ENCODE measurements at regions not wholly inside any gene's neighbourhood (a gene's known extent, or its start where the extent isn't known, plus 50 kb on each side); places are given as distances from the start of the nearest gene placed in this dataset.

GRCh38 chr5:91884036-91884435 lies 500.9 kb upstream of the ARRDC3 start:
- ATAC-seq (no peak), DNase-seq (no peak)
- Mint-ChIP-seq H3K9me3 (peaks cover 0 to 14% (median 2%) of the 10 kb centered on the region in 9 donors), H3K4me3 (no peak overlapping the region), H3K27me3 (no peaks in the 10 kb centered on the region), H3K36me3 (no peaks in the 10 kb centered on the region), H3K4me1 (no peaks in the 10 kb centered on the region), H3K27ac (no peak overlapping the region)
- POLR2A ChIA-PET: no interaction called here

DNA sequence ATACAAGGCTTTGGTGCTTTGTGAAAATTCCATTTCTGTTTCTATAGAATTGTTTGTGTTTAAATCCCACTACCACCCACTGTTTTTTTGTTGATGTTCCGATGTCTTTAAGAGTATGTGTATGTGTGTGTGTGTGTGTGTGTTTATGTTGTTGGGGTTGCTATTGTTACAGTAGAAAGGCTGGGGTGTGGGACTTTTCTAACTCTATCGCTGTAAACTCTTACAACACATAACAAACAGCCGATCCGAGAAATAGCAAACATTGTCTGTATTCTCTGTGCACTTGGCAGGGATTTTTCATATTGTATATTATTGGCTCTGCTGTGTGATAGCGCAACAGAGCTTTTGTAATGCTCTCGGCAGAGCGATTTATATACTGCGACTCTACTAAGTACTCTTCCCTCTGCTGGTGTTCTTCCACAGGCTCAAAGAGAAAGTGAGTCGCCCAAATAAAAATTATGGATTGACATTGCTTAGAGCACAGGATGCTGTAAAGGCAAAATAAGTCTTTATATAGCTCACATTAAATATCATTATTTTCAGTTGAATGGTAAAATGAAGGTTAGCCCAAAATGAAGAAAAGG lies 492.2 kb upstream of the ARRDC3 start:
- Mint-ChIP-seq H3K4me3 (no peak overlapping the region), H3K9me3 (peaks cover 0 to 6% (median 0%) of the 10 kb centered on the region in 9 donors), H3K27ac (no peak overlapping the region), H3K4me1 (no peaks in the 10 kb centered on the region), H3K27me3 (peaks cover 0 to 3% (median 0%) of the 10 kb centered on the region in 5 donors), H3K36me3 (no peaks in the 10 kb centered on the region)
- DNase-seq: no peak
- POLR2A ChIA-PET: no interaction called here
- no peak for ATAC-seq

DNA sequence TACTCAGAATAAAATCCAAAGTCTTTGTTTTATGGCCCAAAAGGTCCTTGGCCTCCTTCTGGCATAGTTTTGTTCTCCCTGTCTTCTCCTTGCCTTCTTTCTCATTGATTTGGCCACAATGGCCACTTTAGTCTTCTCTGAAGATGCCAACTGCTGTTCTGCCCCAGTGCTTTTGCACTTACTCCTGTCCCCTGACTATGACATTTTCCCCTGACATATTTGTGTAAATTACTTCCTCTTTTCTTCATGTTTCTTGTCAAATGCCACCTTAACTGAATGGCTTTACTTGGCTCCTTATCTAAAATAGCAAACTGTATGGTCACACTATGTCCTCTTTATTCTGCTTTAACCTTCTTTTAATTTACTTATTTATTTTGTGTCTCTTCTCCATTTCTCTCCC lies 484.7 kb upstream of the ARRDC3 start:
- DNase-seq (no peak), ATAC-seq (no peak)
- H3K27me3 Mint-ChIP-seq: no peaks in the 10 kb centered on the region

DNA sequence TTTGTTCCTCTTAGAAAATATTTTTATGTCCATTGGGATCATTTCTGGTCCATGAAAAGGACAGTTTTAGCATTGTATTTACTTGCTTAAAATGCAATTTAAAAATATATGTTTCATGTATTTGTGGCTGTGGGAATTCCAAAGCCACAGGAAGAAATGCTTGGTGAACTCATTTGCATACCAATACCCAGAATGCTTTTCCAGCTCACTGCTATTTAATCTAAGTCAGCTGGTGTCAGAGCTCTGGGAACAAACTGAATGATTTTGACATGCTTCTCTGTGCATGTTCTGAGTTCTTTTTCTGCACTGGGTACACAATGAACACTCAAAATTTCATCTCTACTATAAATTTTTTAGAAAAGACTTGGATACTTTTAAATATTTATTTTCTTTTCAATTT lies 482.8 kb upstream of the ARRDC3 start:
- ATAC-seq: no peak
- no peak overlapping the region for H3K4me3 Mint-ChIP-seq
- H3K36me3 Mint-ChIP-seq: peaks cover 0 to 4% (median 0%) of the 10 kb centered on the region in 3 donors
- peaks cover 0 to 12% (median 3%) of the 10 kb centered on the region in 9 donors for H3K9me3 Mint-ChIP-seq
- H3K27ac Mint-ChIP-seq: no peak overlapping the region
- no peak for DNase-seq
- POLR2A ChIA-PET: no interaction called here
- H3K27me3 Mint-ChIP-seq: no peaks in the 10 kb centered on the region
- H3K4me1 Mint-ChIP-seq: no peaks in the 10 kb centered on the region

More for the DNA sequence above, 484.7 kb upstream of the ARRDC3 start:
- Mint-ChIP-seq H3K9me3 (peaks cover 0 to 9% (median 0%) of the 10 kb centered on the region in 9 donors), H3K4me3 (no peak overlapping the region), H3K4me1 (no peaks in the 10 kb centered on the region), H3K27ac (no peak overlapping the region), H3K36me3 (no peaks in the 10 kb centered on the region)
- POLR2A ChIA-PET: no interaction called here

DNA sequence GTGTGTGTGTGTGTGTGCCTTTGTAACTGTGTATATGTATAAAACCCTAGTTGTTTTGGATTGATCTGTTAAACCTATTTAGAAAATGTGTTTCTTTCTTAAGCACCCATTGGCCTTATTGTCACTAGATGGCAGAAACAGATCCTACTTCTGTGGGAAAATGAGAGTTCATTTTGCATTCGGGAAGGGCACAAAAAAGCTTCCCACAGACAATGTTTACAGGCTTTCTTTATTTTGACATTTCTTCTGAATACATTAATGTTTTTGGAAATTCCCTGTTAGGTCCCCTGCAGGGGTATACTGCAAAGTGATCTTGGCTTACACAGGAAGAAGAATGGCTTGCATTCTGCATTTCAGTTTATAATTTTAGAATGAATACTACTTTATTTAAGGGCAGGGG lies 481.8 kb upstream of the ARRDC3 start:
- Mint-ChIP-seq H3K4me3 (no peak overlapping the region), H3K4me1 (no peaks in the 10 kb centered on the region), H3K36me3 (peaks cover 0 to 4% (median 0%) of the 10 kb centered on the region in 3 donors), H3K9me3 (peaks cover 0 to 15% (median 3%) of the 10 kb centered on the region in 9 donors), H3K27me3 (no peaks in the 10 kb centered on the region), H3K27ac (no peak overlapping the region)
- DNase-seq: no peak
- POLR2A ChIA-PET: no interaction called here
- ATAC-seq: no peak

- Mint-ChIP-seq H3K36me3 (no peaks in the 10 kb centered on the region), H3K27me3 (no peaks in the 10 kb centered on the region), H3K9me3 (peaks cover 0 to 1% (median 0%) of the 10 kb centered on the region in 9 donors), H3K27ac (no peak overlapping the region), H3K4me1 (no peaks in the 10 kb centered on the region), H3K4me3 (no peak overlapping the region)
- DNase-seq (no peak), ATAC-seq (no peak)
- POLR2A ChIA-PET: no interaction called here
Measured at GRCh38 chr5:91851670-91852069, 468.6 kb upstream of the ARRDC3 start.

GRCh38 chr5:91850031-91850430 lies 466.9 kb upstream of the ARRDC3 start:
- DNase-seq (no peak), ATAC-seq (no peak)
- no peak overlapping the region for H3K27ac Mint-ChIP-seq
- H3K36me3 Mint-ChIP-seq: no peaks in the 10 kb centered on the region
- H3K9me3 Mint-ChIP-seq: peaks cover 0 to 1% (median 0%) of the 10 kb centered on the region in 9 donors
- no peak overlapping the region for H3K4me3 Mint-ChIP-seq
- POLR2A ChIA-PET: no interaction called here
- no peaks in the 10 kb centered on the region for H3K27me3 Mint-ChIP-seq
- no peaks in the 10 kb centered on the region for H3K4me1 Mint-ChIP-seq

DNA sequence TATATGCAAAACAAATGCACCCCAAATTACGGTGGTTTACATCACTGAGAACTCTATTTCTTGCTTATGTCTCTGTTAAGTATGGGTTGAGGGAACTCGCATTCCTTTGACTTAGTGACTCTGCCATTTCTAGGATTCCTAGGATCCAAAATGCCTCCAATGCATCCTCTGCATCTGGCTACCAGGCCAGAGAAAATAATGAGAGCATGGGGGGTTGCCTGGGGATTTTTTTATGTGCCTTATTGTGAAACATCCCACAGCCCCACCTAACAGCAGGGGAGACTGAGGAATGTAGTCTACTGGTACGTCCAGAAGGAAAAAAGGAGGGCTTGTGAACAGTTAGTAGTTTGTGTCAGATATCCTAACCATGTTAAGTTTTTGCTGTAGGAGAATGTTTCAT lies 466.0 kb upstream of the ARRDC3 start:
- ATAC-seq: no peak

DNA sequence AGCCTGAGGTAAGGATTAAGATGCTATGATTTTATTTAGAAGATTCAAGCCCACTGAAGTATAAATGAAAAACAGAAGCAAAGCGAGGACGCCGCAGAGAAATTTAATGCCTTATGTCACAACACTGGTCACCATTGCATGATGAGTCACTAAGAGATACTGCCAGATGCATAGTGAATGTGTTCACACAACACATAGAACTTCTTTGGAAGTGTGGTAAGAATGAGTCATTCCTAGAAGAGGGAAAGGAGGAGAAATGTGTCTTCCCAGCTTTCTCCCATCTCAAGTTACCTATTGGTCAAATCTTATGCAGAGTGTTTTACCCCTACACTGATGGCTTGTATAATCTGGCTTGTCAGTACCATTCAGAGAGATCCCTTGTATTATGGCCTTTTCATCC lies 465.3 kb upstream of the ARRDC3 start:
- Mint-ChIP-seq H3K27ac (no peak overlapping the region), H3K27me3 (no peaks in the 10 kb centered on the region), H3K4me1 (no peaks in the 10 kb centered on the region), H3K4me3 (no peak overlapping the region), H3K9me3 (peaks cover 0 to 1% (median 0%) of the 10 kb centered on the region in 9 donors), H3K36me3 (no peaks in the 10 kb centered on the region)
- POLR2A ChIA-PET: no interaction called here
- no peak for ATAC-seq
- no peak for DNase-seq

More for the DNA sequence above, 466.0 kb upstream of the ARRDC3 start:
- no peaks in the 10 kb centered on the region for H3K36me3 Mint-ChIP-seq
- no peak overlapping the region for H3K4me3 Mint-ChIP-seq
- no peak for DNase-seq
- no peak overlapping the region for H3K27ac Mint-ChIP-seq
- H3K9me3 Mint-ChIP-seq: peaks cover 0 to 1% (median 0%) of the 10 kb centered on the region in 9 donors
- POLR2A ChIA-PET: no interaction called here
- H3K4me1 Mint-ChIP-seq: no peaks in the 10 kb centered on the region
- H3K27me3 Mint-ChIP-seq: no peaks in the 10 kb centered on the region

DNA sequence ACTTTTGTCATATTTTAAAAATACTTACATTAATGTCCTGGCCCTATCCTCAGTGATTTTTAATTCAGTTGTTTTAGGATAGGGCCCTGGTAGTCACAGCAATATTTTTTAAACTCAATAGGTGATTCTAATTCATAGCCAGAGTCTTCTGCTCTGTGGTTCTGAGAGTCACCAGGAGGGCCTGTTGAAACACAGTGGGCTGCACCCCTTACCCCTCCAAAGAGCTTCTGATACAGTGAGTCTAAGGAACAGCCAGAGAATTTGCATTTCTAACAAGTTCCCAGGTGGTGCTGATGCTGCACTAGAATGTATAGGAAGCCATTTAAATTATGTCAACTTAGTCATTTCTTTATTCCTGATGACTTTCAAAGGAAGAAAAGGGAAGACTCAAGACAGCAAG lies 458.3 kb upstream of the ARRDC3 start:
- Mint-ChIP-seq H3K27ac (no peak overlapping the region), H3K4me3 (no peak overlapping the region), H3K4me1 (no peaks in the 10 kb centered on the region), H3K9me3 (no peaks in the 10 kb centered on the region), H3K27me3 (no peaks in the 10 kb centered on the region), H3K36me3 (no peaks in the 10 kb centered on the region)
- POLR2A ChIA-PET: no interaction called here
- DNase-seq (no peak), ATAC-seq (no peak)

- ATAC-seq: no peak
- DNase-seq: no peak
- H3K4me3 Mint-ChIP-seq: no peak overlapping the region
- H3K36me3 Mint-ChIP-seq: no peaks in the 10 kb centered on the region
- no peaks in the 10 kb centered on the region for H3K4me1 Mint-ChIP-seq
- peaks cover 0 to under 1% (median 0%) of the 10 kb centered on the region in 5 donors for H3K27me3 Mint-ChIP-seq
- no peak overlapping the region for H3K27ac Mint-ChIP-seq
- POLR2A ChIA-PET: no interaction called here
- no peaks in the 10 kb centered on the region for H3K9me3 Mint-ChIP-seq
Measured at GRCh38 chr5:91840412-91840811, 457.3 kb upstream of the ARRDC3 start.

DNA sequence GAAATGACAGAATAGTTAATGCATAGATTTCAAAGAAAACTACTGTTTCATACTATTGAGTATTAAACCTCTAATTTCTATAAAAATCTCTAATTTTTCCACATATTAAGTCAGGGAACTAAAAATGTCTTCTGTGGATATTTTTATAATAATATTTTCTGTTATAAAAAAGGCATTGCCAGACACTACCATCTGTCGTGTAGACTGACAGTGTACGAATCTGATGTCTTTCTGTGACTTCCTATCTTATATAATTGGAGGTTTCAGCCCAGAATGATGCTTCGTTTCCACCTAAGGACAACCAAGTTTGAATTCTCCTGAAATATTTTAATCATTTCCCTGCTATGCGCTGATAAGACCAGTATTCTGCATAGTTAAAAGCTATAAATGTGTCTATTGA lies 456.6 kb upstream of the ARRDC3 start:
- Mint-ChIP-seq H3K36me3 (no peaks in the 10 kb centered on the region), H3K27ac (no peak overlapping the region), H3K9me3 (peaks cover 0 to 1% (median 0%) of the 10 kb centered on the region in 9 donors), H3K4me3 (no peak overlapping the region), H3K27me3 (peaks cover 0 to 5% (median 0%) of the 10 kb centered on the region in 5 donors), H3K4me1 (no peaks in the 10 kb centered on the region)
- ATAC-seq: no peak
- no peak for DNase-seq
- POLR2A ChIA-PET: no interaction called here

GRCh38 chr5:91839233-91839632 lies 456.1 kb upstream of the ARRDC3 start:
- POLR2A ChIA-PET: no interaction called here

DNA sequence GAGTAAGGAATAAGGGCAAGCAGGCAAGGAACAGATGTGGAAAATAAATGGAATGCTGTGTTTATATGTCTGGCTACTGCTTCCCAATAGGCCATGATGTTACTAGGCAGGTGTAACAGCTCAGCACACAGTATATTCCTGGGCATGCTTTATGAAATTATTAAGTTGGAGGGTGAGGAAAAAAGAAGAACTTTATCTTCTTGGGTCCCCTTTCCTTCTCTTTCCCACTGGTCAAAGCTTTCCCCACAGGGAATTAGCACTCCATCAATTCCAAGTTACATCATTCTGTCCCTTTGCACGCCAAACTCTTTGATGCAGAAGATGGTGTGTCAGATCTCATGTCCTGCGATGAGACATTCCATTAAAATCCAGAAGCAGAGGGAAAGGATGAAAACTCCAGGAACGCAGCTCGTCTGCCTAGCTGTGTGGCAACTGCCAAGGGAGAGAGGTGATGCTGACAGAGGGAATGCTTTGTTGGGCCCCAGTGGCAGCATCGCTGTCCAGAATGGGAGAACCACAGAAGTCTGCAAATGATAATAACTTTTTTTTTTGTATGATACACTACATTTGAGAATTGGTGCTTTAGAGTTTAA lies 447.3 kb upstream of the ARRDC3 start:
- no peaks in the 10 kb centered on the region for H3K36me3 Mint-ChIP-seq
- POLR2A ChIA-PET: no interaction called here
- ATAC-seq (no peak), DNase-seq (no peak)
- H3K27ac Mint-ChIP-seq: no peak overlapping the region
- peaks cover 0 to 5% (median 0%) of the 10 kb centered on the region in 5 donors for H3K27me3 Mint-ChIP-seq
- no peaks in the 10 kb centered on the region for H3K4me1 Mint-ChIP-seq
- H3K9me3 Mint-ChIP-seq: peaks cover 0 to 4% (median 0%) of the 10 kb centered on the region in 9 donors
- no peak overlapping the region for H3K4me3 Mint-ChIP-seq

More at GRCh38 chr5:91839233-91839632, 456.1 kb upstream of the ARRDC3 start:
- DNase-seq (no peak), ATAC-seq (no peak)
- Mint-ChIP-seq H3K27ac (no peak overlapping the region), H3K4me3 (no peak overlapping the region), H3K36me3 (no peaks in the 10 kb centered on the region), H3K4me1 (no peaks in the 10 kb centered on the region), H3K27me3 (peaks cover 0 to 5% (median 0%) of the 10 kb centered on the region in 5 donors), H3K9me3 (peaks cover 0 to 1% (median 0%) of the 10 kb centered on the region in 9 donors)
